HG03565 (cell line): ENCODE measurements at regions not wholly inside any gene's neighbourhood (a gene's known extent, or its start where the extent isn't known, plus 50 kb on each side); places are given as distances from the start of the nearest gene placed in this dataset.

Experiments
- ATAC-seq: cut with Tn5 transposase; IDR thresholded peaks from one replicate; pipeline ENCODE4 v1.9.1; 2021; ENCODE audit warnings: mild to moderate bottlenecking, moderate library complexity; ENCODE audit not compliant: unreplicated experiment

DNA sequence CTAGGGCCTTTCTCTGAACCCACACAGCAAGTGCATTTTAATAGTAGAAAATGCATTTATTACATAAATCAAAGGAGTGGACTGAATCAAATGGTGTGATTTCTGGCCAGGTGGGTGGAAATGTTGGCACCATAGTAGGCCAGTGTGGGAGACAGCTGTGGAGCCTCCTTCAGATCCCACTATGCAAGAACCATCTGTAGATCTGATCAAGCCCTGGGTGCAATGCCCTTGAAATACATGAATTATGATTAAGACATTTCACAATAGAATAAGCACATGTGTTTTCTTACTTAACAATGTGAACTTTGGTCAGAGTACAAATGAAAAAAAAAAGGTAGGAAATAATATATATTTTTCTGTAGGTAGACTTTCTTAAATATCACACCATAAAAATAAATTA, 204.3 kb downstream of the PCDH7 start:
- no peak for ATAC-seq

DNA sequence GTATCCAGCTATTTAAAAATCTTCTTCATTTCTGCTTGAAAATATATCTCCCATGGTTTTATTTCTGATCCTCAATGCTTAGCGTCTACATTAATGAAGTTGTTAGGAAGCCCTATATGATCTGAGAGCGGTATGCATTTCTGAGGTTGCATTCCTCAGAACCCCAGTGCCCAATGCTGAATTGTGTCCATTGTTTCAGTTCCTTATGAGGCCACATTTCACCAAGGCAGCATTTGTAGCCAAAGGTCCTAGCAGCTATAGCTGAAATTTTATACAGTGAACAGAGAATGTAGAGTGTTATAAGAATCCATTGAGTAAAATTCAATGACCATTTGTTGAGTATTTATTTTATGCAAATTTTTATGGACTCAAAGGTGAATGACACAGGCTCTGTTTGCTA, 209.5 kb downstream of the PCDH7 start:
- ATAC-seq, result no peak

DNA sequence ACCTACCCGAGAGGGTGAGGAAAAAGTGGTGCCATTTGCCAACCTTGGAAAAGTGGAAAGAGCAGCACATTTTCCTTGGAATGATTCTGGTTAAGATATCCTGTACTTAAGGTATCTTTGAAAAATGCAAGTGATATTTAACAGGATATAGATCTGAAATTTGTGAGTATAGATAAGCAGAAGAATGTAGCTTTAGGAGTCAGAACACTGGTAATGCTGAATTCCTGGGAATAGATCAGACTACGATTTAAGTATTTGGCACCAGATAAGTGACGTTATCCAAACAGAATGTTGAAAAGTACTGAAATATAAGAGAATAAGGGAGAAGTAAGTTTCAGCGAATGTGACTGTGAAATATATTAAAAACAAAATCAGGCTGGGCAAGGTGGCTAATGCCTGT, 210.1 kb downstream of the PCDH7 start:
- ATAC-seq, result no peak

DNA sequence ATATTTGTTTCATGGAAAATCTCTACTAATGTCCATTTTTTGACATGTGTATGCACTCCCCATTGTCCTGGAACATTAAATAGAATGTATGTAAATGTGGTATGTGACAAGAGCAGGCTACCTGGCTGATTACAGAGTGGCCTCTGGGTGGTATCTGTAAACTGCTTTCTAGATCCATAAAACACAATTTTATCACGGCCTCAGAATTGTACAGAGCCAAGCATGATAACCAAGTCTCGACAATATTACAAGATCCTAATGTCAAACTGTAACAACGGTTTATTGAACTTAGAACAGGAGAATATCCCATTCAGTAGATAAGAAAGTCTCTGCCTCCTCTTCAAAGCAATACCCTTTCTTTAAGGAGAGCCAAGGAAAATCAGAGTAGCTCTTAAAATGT, 212.4 kb downstream of the PCDH7 start:
- no peak for ATAC-seq

DNA sequence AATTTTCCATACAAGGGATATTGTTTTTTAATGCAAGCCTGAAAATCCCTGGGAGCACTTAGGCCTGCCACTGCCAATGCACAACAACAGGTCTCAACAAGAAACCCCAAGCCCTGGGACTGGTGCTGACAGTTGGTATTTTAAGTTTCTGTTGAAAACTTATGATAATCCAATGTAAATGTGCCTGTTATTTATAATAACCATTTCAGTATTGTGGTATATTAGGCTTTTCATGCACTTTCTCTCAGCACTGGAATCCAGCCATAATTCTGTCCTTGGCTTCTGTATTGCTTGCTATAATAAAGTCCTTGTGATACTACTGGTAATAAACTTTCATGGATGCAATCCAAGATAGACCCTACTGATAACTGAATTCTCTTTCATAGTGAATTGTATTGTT, 218.9 kb downstream of the PCDH7 start:
- ATAC-seq, result no peak

DNA sequence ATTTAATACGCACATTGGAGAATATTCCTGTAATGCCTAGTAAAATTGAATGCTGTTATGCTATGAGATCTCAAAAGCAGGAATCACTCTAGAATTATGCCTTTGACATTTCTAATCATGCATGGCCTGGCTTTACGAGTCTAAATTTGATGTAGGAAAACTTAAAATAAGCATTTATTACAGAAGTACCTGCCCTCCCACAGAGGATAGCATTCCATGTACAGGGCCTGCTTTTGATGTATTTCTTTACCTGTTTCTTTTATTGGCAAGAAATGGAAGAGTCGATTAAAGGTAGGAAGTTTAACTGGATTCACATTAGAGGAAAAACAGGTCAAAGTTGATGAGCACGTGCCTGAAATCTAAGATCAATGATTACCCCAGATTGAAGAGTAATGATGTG, 219.5 kb downstream of the PCDH7 start:
- ATAC-seq, result no peak

DNA sequence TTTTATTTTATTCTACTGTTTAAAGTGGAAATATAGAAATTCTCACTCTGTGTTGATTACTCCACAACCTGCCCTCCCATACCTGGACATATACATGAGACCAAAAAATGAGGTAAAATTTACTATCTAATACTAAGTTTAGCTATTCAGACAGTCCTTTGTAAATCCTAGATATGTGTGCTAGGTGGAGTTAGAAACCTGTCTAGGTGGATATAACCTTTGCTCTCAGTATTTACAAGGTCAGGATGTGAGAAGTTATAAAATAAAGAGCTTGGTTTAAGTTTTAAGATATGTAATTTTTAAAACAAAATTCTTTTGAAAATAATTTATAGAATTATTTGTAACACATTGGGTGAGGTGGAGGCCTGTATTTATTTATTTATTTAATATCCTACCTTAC, 221.5 kb downstream of the PCDH7 start:
- ATAC-seq, result no peak

DNA sequence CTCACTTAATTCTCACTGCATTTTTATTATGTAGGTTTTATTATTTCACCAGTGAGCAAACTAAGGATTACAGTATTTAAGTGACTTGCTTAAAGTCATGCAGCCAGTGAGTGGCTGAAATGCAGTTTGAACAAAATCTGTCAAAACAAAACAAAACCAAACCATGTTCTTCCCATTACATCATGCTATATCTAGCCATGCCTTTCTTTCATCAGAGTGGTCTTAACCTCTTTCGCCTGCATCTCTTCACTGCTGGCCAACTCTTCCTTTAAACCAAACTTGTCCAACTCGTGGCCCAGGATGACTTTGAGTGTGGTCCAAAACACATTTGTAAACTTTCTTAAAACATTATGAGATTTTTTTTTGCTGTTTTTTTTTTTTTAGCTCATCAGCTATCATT, 223.2 kb downstream of the PCDH7 start:
- ATAC-seq, result no peak

DNA sequence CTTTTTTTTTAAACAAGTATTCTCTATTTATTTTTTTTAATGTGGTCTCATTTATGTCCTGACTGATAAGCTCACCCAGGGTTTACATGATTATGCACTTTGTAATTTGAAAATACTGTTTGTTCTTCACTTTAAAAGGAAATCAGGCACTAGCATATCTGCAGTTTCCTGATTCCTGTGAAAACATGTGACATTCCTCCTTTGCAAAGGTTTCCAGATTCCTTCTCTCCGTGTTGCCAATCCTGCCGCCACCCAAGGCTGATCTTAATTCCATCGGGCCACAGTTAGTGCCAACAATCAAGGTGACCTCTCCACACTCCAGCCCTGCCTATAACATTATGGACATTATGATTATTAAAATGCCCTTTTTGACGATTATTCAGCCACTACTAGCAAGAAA, 225.4 kb downstream of the PCDH7 start:
- ATAC-seq, result no peak

DNA sequence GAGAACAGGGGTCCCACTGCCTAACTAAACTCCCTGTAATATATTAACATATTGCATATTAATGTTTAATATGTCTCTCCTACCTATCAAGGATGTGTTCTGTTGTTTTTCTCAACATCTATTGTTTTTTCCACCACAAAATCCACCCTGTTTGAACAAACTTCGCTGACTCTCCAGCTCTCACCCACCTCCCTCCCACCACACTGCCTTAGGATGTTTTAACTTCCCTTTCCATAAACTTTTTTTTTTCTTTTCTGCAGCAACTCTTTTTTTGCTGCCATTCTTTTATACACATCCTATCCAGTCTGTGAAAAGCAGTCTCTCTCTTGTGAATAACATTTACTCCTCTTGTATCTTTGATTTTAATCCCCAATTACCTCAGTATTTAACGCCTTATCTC, 226.1 kb downstream of the PCDH7 start:
- ATAC-seq, result no peak

DNA sequence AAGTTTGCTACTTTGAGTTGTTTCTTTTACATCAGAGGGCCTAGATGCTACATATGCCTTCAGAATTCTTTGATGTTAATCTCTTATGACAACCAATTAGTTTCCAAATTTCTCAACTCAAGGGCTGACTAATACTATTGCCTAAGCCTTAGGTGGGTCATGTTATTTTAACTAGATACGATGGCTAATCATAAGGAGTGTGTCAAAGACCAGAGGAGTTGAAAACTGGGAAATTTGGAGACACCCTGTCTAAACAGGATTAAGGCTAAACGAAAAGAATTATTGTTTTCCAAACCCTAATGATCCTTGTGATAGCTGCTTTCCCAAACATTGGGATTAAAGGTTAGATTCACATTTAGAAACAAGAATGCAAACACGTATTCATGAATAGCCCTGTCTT, 228.5 kb downstream of the PCDH7 start:
- no peak for ATAC-seq

DNA sequence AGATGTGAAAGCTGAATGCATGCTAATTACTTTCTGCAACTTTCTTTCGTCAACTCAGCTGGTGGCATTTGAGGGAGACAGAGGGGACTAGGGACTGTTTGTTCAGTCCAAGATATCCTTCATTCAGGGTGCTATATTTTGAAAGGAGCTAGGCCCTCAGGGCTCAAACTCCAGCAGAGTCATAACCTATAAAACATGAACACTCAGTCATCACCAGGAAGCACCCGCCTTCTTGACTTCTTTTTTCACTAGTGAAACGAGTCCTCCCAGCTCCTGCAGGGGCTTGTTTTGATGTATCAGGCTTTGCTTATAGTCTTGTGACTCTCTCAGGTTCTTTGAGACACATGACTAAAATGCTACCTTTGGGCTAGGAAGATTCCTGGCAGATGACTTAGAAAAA, 230.6 kb downstream of the PCDH7 start:
- no peak for ATAC-seq

DNA sequence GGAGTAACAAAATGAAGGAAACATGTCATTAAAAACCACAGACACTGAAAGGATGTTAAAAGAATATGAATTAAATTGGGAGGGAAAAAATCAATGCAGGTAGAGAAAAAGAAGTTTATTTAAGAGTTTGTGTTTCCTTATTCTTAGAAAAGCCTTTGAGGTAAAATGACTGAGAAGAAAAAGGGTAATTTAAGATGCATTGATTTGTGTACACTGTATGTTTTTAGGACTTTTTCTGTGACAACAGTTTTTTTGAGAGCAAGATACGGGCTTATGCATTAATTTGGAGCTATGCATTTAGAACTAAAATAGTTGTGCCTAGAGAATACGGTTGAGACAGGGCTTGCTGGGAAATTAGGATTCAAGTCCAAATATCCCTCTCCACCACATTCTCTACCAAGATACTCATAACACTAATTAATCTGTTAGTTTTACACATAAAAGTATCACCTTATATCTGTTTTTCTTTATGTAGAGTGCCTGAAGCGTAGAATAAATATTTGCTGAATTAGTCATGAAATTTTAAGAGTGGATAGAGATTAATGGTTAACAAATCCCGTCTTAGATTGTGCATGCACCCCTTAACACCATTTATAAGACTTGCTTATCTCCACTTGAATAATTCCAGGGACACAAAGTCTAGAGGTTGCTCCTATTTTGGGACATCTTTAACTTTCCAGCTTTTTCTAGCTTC, 232.5 kb downstream of the PCDH7 start:
- ATAC-seq, result no peak

DNA sequence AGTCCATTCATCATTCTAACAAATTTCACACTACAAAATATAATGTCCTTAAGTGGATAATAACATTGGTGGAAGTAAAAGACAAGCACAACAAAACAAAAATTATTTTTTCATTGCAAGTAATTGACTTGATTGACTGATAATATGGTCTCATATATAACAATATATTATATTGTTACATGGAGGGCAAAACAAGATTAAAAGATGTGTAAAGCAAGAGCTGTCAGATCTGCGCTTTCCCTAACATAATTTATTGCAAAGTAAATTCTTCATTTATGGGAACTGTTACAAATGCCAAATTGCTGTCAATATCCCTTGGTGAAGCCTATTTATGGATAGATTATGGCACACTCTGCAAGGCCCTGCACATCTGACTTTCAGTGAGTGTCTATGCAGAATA, 233.6 kb downstream of the PCDH7 start:
- no peak for ATAC-seq

DNA sequence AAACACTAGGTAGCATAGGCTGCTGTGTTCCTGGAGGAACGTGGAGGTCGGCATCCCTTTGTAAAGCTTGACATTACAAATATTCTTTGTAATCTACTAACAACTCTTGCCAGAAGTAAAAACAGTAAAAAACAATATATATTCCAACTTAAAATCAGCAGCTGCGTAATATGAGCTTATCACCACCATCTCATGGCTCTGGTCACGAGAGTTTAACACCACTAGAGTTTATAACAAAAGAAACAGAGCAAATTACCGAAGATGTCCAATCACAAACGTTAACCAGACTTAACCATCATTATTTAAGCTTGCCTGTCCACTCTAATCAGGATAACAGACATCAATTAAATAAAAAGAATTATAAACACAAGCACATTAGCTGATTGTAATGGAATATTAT, 236.7 kb downstream of the PCDH7 start:
- no peak for ATAC-seq

DNA sequence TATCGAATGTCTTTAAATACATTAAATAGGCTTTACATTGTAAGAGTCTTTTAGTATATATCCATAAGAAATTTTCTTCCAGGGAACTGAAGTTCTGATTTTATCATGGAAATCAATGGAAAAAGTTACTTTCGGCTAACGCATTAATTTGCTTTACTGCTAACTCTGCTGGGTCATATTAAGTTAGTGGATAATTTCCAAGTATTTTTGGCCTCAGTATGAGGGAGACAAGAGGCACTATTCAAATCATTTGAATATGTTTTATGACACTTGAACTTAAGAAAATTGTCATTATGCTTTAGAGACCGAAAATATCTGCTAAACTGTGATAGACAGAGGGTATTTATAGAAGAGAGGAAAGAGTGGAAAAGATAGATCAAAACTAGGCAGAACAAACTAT, 237.5 kb downstream of the PCDH7 start:
- no peak for ATAC-seq

DNA sequence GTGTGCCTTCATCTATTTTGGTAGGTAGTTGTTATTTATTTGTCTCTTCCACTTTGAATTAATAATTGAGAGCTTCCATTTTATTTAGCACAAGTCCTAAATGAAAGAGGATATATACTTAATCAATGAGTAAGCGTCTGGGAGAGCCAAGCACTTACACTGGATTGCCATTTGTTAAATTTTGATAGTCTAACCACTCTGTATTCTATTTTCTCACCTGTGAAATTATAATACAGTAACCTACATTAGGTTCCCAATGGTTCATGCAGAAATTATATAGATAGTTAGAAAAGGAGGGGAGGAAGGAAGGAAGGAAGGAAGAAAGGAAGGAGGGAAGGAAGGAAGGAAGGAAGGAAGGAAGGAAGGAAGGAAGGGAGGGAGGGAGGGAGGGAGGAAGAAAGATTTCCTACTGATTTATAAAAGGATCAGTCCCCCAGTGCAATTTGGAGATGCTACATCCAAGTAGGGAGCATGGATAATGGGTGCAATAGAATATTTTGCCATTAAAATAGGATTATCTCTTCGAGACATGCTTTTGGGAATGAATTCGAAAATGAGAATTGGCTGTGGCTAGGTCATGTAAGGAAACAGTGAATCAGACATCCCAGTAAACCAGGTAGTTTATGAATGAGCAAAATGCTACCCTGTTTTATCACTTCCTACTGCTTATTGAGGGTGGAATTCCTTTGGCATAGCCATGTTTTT, 239.8 kb downstream of the PCDH7 start:
- ATAC-seq, result no peak

DNA sequence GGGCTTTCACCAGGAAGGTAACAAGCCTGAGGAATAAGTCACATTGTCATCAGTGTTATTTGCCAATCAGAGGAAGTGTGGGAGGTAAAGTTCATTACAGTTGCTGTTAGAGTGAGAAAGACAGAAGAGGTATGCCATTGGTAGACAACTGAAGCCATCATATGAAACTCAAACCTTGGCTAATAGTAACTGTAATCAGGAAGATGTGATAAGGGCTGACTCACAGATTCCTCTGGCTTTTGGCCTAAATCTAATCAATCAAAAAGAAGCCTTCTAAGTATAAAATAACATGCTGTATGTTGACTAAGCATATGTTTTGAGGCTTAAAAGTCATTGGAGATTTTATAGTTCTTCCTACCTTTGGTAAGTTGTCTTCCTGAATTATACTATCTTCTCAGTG, 242.8 kb downstream of the PCDH7 start:
- no peak for ATAC-seq

DNA sequence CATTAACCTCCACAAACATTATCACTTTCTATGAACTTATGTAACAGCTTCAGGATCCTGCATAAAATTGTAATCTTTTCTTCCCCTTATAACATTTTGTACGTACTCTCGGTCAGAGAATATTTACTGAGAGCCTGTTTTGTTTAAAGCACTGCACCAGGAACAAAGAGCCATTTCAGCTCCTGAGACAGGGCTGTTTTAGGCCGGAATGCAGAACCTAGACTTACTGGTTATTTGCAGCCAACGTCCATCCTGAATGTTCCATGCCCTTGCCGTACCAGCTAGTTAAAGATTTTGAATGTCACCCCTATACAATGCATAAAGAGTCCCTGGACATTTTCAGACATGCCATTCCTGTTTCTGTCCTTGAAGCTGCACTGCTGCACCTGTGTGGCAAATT, 248.8 kb downstream of the PCDH7 start:
- no peak for ATAC-seq

DNA sequence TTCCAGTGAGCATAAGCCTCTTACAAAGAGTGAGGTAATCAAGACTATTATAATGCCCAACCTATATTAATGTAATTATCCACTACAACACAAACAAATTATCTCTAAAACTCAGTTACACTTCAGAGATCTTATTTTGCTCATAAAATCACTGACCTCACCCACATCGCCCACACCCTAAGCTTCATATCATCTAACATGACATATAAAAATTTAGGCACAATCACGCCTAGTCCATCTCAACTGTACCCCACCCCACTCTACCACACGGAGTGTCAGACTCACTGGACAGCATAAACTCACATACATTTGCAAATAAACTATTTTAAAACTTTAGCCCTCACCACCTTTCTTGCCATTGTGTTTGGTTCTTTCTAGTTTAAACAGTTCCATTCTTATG, 252.4 kb downstream of the PCDH7 start:
- ATAC-seq, result no peak

DNA sequence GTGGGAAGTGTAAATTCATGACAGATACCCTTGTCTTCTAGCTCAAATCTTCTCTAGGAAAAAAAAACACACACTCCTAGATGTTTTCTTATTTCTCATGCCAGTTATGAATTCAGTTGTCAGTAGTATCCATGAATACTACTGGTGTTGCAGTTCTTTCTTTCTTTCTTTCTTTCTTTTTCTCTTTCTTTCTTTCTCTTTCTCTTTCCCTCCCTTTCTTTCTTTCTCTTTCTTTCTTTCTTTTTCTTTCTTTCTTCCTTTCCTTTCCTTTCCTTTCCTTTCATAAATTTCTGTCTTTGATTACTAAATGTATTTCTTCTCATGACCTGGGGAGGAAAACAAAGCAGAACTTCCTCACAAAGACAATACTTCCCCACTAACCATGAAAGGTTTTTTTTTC, 253.8 kb downstream of the PCDH7 start:
- ATAC-seq, result no peak

DNA sequence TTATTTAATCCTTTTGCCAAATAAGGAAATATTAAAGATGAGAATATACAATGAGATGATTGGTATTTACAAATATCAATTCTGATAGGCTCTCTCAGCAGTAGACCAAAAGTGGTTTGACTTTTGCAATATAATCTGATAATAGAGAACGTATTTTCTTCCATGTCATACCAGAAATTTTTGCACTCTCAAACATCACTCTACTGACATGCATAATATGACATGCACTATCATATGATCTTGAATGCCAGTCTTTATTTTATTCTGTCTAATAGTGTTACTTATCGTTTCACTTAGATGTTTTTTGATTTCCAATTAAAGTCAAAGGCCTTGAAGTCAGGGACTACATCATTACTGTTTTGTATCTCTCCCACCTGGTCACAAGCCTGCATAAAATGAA, 259.2 kb downstream of the PCDH7 start:
- ATAC-seq, result no peak

DNA sequence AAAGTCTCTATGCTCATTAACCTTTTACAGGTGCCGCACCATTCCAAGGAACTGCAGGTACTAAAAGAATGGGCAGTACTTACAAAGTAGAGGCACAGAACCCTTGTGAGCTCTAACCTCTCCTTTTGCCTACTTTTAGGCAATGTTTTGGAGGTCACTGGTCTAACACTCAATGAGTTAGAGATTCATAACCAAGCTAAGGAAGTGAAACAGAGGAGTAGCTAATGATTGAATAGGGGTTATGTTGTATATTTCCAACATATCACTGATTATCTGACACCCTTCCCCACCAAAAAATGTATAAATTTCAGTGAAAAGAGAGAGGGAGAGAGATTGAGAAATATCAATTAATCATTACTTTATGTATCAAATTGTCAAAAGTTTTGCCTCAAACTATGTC, 269.3 kb downstream of the PCDH7 start:
- ATAC-seq, result no peak
